ENCODE measurements at regions not wholly inside any gene's neighbourhood (a gene's known extent, or its start where the extent isn't known, plus 50 kb on each side); places are given as distances from the start of the nearest gene placed in this dataset.

DNA sequence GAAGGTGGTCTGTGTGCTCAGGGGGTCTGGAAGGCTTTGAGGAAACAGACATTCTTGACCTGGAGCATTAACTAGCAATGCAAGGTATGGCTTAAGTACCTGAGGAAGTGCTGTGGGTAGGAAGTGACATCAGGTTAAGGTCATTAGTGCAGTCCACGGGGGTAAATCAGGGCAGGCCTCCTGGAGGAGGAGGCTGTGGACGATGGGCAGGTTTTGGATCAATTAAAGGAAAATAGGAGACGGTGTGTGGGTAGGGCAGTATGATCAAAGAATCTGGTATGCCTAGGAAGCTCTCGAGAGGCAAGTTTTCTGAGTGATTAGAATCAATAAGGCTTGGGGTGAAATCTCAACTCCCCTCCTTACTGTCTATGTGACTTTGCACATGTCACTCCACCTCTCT is 295.3 kb downstream of the AACS start:
- no peak for DNase-seq (ENCODE audit: low read depth)

GRCh38 chr12:125371033-125371432 is 305.8 kb downstream of the AACS start:
- DNase-seq (ENCODE audit: low read depth), result no peak

DNA sequence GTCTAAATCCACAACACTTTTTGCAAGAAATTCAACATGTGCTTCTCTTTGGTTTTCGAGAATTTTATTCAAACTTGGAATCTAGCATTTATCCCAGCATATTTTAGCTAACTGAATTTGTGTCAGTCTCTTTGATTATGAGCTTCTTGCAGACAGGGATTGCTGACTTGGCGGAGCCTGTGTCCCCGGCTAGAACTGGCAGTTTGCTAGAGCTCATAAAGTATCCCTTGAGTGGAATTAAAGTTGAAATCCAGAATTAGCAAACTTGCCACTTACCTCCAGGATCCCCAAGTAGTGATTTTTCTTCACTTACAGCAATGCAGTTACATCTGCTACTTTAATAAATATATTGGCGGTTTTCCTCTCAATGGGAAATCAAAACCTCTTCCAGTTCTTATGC is 306.9 kb downstream of the AACS start:
- DNase-seq (ENCODE audit: low read depth), result no peak

- DNase-seq (ENCODE audit: low read depth), result no peak
These were observed 308.1 kb downstream of the AACS start for GRCh38 chr12:125373375-125373774.

GRCh38 chr12:125376422-125376821 is 311.2 kb downstream of the AACS start:
- no peak for DNase-seq (ENCODE audit: low read depth)

GRCh38 chr12:125377093-125377492 is 311.9 kb downstream of the AACS start:
- no peak for DNase-seq (ENCODE audit: low read depth)

- DNase-seq (ENCODE audit: low read depth), result no peak
These were observed 316.1 kb downstream of the AACS start for GRCh38 chr12:125381373-125381772.

- DNase-seq (ENCODE audit: low read depth), result no peak
These were observed 317.7 kb downstream of the AACS start for GRCh38 chr12:125382926-125383325.

DNA sequence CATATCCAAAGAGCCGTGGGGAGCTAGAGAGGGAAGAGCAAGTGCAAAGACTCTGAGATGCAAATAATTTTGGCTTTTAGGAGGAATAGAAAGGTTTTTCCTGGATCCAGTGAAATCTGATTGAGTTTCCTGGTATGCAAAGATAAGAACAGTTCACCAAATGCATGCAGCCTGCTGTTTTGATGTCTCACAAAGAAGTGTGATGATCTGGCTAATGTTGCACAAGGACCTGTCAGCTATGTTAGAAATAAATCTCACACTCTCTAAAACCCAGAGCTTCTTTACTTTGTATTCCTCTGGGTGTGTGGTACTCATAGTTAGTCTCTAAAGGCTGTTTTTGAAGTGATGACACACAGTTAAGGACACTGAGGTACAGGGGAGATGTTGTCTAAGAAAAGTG is 321.4 kb downstream of the AACS start:
- DNase-seq (ENCODE audit: low read depth), result no peak

- DNase-seq (ENCODE audit: low read depth), result no peak
These were observed 322.0 kb downstream of the AACS start for GRCh38 chr12:125387206-125387605.

GRCh38 chr12:125389061-125389697 is 323.9 kb downstream of the AACS start:
- no peak for DNase-seq (ENCODE audit: low read depth)

GRCh38 chr12:125393569-125393968 is 328.3 kb downstream of the AACS start:
- no peak for DNase-seq (ENCODE audit: low read depth)

DNA sequence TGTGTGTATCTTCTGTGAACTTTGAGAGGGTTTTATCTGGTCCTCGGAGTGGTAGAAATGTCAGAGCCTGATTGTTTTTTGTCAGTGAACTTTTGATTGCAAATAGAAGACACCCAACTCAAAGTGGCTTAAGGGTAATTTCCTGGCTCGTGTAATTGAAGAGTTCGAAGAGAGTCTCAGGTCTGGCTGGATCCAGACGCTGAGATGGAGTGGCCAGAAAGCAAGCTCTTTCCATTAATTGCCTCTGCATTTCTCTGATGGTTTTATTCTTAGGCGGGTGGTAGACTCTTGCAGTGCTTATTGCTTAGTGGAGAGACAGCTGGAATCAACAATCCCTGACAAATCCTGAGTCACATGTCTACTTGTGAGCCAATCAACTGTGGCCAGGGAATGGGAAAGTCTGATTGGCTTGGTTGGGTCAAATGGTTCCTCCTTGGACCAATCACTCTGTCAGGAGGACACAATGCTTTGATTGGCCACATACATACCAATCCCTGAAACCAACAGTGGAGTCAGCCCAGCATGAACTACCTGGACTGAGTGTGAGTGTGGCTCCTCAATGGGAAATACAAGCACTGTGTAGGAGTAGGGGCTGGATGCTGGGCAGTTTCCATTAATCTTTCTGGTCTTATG is 330.5 kb downstream of the AACS start:
- no peak for DNase-seq (ENCODE audit: low read depth)

- DNase-seq (ENCODE audit: low read depth), result no peak
These were observed 334.3 kb downstream of the AACS start for GRCh38 chr12:125399489-125399888.

- DNase-seq (ENCODE audit: low read depth), result no peak
These were observed 337.9 kb downstream of the AACS start for GRCh38 chr12:125402874-125403789.

DNA sequence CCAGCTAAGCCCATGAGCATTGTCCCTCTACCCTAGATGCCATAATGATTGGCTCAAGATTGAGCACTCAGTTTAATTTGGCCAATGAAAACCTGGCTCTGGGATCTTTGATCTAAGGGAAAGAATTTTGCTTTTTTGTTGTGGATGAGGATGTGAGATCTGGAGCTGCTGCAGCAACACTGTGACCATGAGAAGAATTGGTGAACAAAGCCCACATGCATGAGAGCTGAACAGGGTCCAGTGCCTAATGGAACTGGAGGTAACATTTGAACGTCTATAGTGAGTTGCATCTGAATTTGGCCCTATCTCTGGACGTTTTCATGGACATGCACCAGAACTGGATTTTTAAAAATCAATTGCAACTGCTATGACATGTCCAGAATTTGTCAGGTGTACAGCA is 338.6 kb downstream of the AACS start:
- no peak for DNase-seq (ENCODE audit: low read depth)

DNA sequence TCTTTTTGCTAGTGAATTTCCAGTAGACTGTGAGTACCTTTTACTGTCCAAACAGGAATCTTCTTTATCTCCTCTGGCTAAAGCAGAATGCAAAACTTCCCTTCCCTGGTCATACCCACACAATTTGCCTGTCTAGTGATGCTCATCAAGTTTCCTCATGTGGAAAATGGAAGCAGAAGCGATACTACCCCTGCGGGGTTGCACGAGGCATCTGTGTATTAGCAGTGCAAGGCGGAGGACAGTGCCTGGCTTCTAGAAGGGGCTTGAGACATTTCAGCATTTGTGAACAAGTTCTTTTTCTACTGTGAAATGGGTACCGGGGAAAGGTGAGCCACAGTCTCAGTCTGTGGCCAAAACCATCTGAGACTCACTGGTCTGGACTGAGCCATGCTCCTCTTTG is 340.9 kb downstream of the AACS start:
- no peak for DNase-seq (ENCODE audit: low read depth)

- DNase-seq (ENCODE audit: low read depth), result no peak
These were observed 343.5 kb downstream of the AACS start for GRCh38 chr12:125408718-125409117.

- no peak for DNase-seq (ENCODE audit: low read depth)
These were observed 347.3 kb downstream of the AACS start for GRCh38 chr12:125412506-125412905.

- no peak for DNase-seq (ENCODE audit: low read depth)
These were observed 352.2 kb downstream of the AACS start for GRCh38 chr12:125417446-125417845.

GRCh38 chr12:125418902-125419564 is 353.8 kb downstream of the AACS start:
- no peak for DNase-seq (ENCODE audit: low read depth)

DNA sequence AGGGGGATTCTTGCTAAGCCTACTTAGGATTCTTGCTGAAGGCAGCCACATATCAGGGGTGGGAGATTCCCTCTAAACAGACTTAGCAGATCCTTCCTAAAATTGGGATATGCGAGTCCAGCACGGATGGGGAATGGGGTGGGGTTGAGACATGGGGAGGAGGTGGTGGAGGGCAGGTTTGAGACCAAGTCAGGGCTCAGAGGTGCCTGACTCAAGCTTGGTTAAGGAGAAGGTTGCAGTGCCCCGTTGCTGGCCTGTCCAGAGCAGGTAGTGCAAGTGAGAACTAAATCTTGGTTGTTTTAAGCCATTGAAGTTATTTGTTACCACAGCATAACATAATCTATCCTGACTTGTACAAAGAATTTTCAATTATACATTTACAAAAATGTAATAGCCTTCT is 359.7 kb downstream of the AACS start:
- no peak for DNase-seq (ENCODE audit: low read depth)

GRCh38 chr12:125431516-125431915 is 366.3 kb downstream of the AACS start:
- no peak for DNase-seq (ENCODE audit: low read depth)
